Liver (tissue), 3 donors: ENCODE measurements at regions not wholly inside any gene's neighbourhood (a gene's known extent, or its start where the extent isn't known, plus 50 kb on each side); places are given as distances from the start of the nearest gene placed in this dataset.

Experiments
- GABPA ChIP-seq, 2 donors: IDR thresholded peaks in 1 of 2; conservative IDR thresholded peaks in 1 of 2; 2 replicates each; pipeline ENCODE4 v1.6.1; 2016; ENCODE audit warnings: antibody characterized with exemption in 2 of 2, mild to moderate bottlenecking in 1 of 2, moderate library complexity in 1 of 2
- TF ChIP-seq, protein P1 (sequence below): fragments of 150-350 bp; IDR thresholded peaks from 2 replicates; pipeline ENCODE4 v1.5.1; 2017; ENCODE audit warnings: improper control_type of control experiment, low read depth, low read length; ENCODE audit not compliant: missing input control
- TF ChIP-seq, protein P2 (sequence below): IDR thresholded peaks from 2 replicates; pipeline ENCODE4 v1.6.1; 2016; ENCODE audit warnings: antibody characterized with exemption, mild to moderate bottlenecking
- TF ChIP-seq, protein P3 (sequence below): IDR thresholded peaks from 2 replicates; pipeline ENCODE4 v1.6.1; 2016; ENCODE audit warnings: antibody characterized with exemption
- donor health status: healthy.
- donor health status: healthy.

- TF ChIP-seq, protein P1, sequence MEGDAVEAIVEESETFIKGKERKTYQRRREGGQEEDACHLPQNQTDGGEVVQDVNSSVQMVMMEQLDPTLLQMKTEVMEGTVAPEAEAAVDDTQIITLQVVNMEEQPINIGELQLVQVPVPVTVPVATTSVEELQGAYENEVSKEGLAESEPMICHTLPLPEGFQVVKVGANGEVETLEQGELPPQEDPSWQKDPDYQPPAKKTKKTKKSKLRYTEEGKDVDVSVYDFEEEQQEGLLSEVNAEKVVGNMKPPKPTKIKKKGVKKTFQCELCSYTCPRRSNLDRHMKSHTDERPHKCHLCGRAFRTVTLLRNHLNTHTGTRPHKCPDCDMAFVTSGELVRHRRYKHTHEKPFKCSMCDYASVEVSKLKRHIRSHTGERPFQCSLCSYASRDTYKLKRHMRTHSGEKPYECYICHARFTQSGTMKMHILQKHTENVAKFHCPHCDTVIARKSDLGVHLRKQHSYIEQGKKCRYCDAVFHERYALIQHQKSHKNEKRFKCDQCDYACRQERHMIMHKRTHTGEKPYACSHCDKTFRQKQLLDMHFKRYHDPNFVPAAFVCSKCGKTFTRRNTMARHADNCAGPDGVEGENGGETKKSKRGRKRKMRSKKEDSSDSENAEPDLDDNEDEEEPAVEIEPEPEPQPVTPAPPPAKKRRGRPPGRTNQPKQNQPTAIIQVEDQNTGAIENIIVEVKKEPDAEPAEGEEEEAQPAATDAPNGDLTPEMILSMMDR, result no peak
- TF ChIP-seq, protein P2, sequence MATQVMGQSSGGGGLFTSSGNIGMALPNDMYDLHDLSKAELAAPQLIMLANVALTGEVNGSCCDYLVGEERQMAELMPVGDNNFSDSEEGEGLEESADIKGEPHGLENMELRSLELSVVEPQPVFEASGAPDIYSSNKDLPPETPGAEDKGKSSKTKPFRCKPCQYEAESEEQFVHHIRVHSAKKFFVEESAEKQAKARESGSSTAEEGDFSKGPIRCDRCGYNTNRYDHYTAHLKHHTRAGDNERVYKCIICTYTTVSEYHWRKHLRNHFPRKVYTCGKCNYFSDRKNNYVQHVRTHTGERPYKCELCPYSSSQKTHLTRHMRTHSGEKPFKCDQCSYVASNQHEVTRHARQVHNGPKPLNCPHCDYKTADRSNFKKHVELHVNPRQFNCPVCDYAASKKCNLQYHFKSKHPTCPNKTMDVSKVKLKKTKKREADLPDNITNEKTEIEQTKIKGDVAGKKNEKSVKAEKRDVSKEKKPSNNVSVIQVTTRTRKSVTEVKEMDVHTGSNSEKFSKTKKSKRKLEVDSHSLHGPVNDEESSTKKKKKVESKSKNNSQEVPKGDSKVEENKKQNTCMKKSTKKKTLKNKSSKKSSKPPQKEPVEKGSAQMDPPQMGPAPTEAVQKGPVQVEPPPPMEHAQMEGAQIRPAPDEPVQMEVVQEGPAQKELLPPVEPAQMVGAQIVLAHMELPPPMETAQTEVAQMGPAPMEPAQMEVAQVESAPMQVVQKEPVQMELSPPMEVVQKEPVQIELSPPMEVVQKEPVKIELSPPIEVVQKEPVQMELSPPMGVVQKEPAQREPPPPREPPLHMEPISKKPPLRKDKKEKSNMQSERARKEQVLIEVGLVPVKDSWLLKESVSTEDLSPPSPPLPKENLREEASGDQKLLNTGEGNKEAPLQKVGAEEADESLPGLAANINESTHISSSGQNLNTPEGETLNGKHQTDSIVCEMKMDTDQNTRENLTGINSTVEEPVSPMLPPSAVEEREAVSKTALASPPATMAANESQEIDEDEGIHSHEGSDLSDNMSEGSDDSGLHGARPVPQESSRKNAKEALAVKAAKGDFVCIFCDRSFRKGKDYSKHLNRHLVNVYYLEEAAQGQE, result no peak
- TF ChIP-seq, protein P3, sequence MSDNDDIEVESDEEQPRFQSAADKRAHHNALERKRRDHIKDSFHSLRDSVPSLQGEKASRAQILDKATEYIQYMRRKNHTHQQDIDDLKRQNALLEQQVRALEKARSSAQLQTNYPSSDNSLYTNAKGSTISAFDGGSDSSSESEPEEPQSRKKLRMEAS, result no peak
- TF ChIP-seq GABPA (IDR thresholded peaks at IDR 0.05 in 1 of 2, conservative IDR thresholded peaks at IDR 0.05 in 1 of 2), result no peak
Observed at GRCh38 chr10:85446827-85447226, 919.8 kb downstream of the GRID1 start.
